Left cardiac atrium (tissue), 4 donors: ENCODE measurements at regions not wholly inside any gene's neighbourhood (a gene's known extent, or its start where the extent isn't known, plus 50 kb on each side); places are given as distances from the start of the nearest gene placed in this dataset.
A peak's percentile ranks its signal among the peaks of the same experiment; 100 is the strongest.

Experiments used
- ATAC-seq, 2 donors: fragments of 200-7000 bp; cut with Tn5 transposase; one replicate each; pipeline ENCODE4 v1.9.1; 2020; ENCODE audit warnings: mild to moderate bottlenecking in 2 of 2, moderate library complexity in 2 of 2
- DNase-seq: peaks from one replicate; pipeline ENCODE4 v3.0.0-alpha.2; 2020
- intact Hi-C, 2 donors: fragments of 100-400 bp; cut with DNase I; formaldehyde crosslinking; loops; one replicate each; pipeline versions ENCODE4 v1.14.1 to v1.15.1; 2022 to 2023
- donor health status: DM: no; HTN: yes; CAD: no.
- donor health status: DM: no; HTN: yes; CAD: no; lungs with severe emphysema.
- donor health status: DM: yes; HTN: yes; CAD: no.
- donor health status: Dilated cardiomyopathy.

DNA sequence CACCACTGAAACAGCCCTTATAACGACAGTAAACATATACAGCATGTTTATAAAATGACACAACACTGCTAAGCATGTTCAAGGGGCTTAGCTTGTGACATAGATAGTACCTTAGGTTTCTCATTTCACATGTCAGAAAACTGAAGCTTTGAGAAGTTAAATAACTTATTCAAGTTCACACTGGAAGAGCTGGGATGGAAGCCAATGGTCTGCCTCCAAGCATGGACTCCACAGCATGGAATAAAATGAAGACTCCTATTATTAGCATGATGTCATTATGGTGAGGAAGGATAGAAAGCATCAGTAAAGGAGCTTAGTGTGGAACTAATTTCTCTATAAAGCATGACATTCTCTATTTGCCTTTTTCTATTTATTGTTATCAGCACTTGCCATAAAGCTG lies 316.7 kb downstream of the PLK2 start:
- intact Hi-C loops, result no loop called here
- DNase-seq (no peak), ATAC-seq (no peak)

DNA sequence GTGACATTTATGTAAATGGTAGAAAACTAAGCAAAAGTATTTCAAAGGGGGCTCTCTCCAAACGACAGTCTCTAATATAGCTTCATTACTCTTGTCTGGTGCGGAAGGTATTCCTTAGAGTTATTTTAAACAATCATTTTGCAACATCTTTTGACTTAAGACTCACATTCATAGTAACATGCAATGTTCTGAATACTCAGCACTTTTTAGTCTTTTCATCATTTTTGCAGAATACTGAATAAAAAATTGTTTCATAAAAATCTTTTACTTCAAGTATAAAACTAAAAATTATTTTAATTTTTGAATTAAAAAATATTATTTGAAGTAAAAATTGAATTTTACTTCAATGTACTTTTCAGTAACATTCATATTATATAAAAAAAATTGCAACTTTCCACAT lies 321.1 kb downstream of the PLK2 start:
- intact Hi-C loops, result no loop called here
- DNase-seq, result no peak
- ATAC-seq, result no peak

GRCh38 chr5:58136406-58136805 lies 323.5 kb downstream of the PLK2 start:
- no peak for DNase-seq
- intact Hi-C loops, result no loop called here
- ATAC-seq, result no peak

- ATAC-seq, result no peak
- intact Hi-C loops, result no loop called here
These were observed 324.1 kb downstream of the PLK2 start for GRCh38 chr5:58135571-58136335.

DNA sequence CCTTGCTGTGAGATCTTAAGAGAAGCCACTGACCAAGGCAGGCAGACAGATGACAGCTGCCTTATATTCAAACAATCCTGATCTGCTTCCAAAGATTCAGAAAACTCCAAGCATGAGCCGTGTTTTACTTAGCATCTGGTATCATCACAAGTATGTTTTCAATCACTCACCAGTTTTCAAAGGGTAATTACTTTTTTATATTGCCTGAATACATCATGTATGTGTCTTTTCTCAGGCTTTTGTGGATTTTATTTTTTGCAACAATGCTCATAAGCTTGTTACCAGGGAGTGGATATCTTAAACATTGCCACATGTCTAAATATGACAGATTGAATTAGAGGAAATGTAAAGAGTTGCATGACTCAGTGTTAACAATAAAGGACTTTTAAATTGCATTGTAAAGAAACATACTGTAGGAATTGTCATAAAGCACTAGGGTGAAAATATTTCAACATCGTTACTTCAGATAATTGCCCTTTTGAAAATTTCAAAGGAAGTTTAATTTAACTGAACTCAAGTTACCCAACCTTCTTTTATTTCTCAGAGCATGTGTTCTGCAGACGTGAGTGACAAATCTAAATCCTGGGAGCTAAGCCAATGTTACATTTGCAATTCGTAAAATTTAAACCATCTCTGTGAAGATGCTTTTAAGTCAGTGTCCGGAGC lies 326.1 kb downstream of the PLK2 start:
- ATAC-seq (no peak), DNase-seq (no peak)
- intact Hi-C loops, result no loop called here

More at GRCh38 chr5:58135571-58136335, 324.1 kb downstream of the PLK2 start:
- no peak for DNase-seq

DNA sequence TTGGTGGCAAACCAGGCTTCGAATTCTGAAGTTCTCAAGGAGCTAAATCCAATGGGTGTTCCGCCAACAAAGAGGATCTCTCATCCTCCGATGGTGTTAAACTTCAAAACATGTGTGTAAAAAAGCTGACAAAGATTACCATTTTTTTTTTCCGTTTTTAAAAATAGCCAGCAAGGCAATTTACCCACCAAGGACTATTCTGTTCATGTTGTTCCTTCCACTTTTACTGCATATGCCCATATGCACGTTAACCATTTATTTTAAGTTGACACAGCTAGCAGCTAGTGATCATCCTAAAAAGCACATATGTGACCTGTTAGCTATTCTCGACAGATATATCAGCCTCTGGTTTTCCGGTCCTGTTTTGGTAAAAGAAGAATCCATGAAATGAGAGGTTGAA lies 326.7 kb downstream of the PLK2 start:
- ATAC-seq, result no peak
- DNase-seq, result no peak

GRCh38 chr5:58127255-58128220 lies 332.3 kb downstream of the PLK2 start:
- DNase-seq (no peak), ATAC-seq (peak; percentile 16 to 69)
- intact Hi-C loops, result no loop called here

More for the DNA sequence above, 326.7 kb downstream of the PLK2 start:
- intact Hi-C loops, result no loop called here

DNA sequence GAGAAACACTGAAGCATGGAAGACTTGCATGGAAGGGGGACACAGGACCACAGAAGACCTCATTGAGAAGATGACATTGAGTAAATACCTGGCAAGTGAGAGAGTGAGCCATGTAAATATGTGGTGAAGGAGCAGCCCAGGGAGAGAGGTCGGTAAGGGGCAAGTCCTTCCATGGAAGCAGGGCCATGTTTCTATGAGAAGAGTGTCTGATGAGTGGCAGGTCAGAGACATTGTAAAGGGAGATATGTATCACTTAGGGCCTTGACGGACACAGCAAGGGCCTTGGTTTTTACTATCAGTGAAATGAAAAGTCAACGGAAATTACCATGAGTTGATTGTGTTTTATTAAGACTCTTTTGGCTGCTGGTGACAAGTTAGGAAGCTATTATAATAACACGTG lies 336.4 kb downstream of the PLK2 start:
- DNase-seq, result no peak
- no peak for ATAC-seq
- intact Hi-C loops, result no loop called here

GRCh38 chr5:58122848-58123392 lies 337.0 kb downstream of the PLK2 start:
- no peak for ATAC-seq
- intact Hi-C loops, result no loop called here
- DNase-seq, result no peak

GRCh38 chr5:58122157-58122556 lies 337.7 kb downstream of the PLK2 start:
- ATAC-seq, result no peak

GRCh38 chr5:58121391-58121790 lies 338.5 kb downstream of the PLK2 start:
- DNase-seq, result no peak
- no peak for ATAC-seq
- intact Hi-C loops, result no loop called here

More at GRCh38 chr5:58122157-58122556, 337.7 kb downstream of the PLK2 start:
- no peak for DNase-seq
- intact Hi-C loops, result no loop called here

GRCh38 chr5:58117542-58117941 lies 342.3 kb downstream of the PLK2 start:
- DNase-seq (no peak), ATAC-seq (no peak)
- intact Hi-C loops, result no loop called here

GRCh38 chr5:58116346-58116745 lies 343.5 kb downstream of the PLK2 start:
- no peak for ATAC-seq
- no peak for DNase-seq
- intact Hi-C loops, result no loop called here

DNA sequence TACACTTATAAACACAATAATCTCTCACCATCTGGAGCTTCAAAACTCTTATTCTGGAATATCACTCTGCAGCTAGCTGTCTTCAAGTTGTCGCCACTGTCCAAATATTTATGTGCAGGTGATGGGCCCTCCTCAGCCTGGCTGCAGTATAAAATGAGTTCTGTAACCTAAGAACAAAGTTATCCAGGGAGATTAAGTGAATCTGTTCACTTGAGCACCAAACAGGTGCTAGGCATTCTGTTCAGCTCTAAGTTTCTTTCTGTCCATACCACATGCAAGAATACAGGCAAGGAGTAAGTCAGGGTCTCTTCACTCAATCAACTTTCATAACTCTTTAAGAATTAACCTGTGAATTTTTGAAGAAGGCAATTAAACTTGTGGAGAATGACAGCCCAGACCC lies 344.1 kb downstream of the PLK2 start:
- ATAC-seq (no peak), DNase-seq (no peak)
- intact Hi-C loops, result no loop called here

GRCh38 chr5:58114324-58114723 lies 345.6 kb downstream of the PLK2 start:
- intact Hi-C loops, result no loop called here
- ATAC-seq, result no peak
- DNase-seq, result no peak

GRCh38 chr5:58113172-58113571 lies 346.7 kb downstream of the PLK2 start:
- intact Hi-C loops, result no loop called here
- DNase-seq, result no peak
- ATAC-seq, result no peak

DNA sequence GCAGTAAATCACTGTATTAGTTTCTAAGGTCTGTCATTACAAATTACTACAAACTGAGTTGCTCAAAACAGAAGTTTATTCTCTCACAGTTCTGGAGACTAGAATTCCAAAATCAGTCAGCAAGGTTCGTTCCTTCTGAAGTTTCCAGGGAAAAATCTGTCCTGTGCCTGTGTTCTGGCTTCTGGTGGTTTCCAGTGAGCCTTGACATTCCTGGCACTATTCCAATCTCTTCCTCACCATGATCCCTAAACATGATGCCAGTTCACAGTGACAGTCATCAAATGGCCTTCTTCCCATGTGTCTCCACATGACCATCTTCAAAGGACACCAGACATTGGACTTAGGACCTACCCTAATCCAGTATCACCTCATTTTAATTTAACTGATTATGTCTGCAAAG lies 351.4 kb downstream of the PLK2 start:
- no peak for ATAC-seq
- intact Hi-C loops, result no loop called here
- DNase-seq, result no peak

DNA sequence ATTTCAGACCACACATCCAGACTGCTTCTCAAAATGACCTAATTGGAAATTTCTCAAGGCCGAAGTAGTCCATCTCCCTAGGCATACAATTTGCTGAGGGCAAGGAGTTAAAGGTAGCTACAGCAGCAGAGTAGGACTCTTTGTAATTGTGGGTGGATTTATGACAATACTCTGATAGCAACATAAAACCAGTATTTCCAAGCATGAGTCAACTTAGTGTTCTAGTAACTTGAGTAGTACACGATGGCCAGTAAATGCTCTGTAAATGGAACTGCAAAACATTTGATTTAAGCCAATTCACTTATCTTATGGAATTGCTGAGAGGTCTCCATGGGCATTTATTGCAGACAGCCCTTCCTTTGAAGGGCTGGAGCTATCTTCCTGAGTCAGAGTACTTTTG lies 352.2 kb downstream of the PLK2 start:
- no peak for DNase-seq
- intact Hi-C loops, result no loop called here

GRCh38 chr5:58106754-58107410 lies 353.0 kb downstream of the PLK2 start:
- intact Hi-C loops, result no loop called here
- ATAC-seq, result no peak
- DNase-seq, result no peak

More for the DNA sequence above, 352.2 kb downstream of the PLK2 start:
- ATAC-seq, result no peak
